IPS DF 6.9 (cell line): ENCODE measurements at regions not wholly inside any gene's neighbourhood (a gene's known extent, or its start where the extent isn't known, plus 50 kb on each side); places are given as distances from the start of the nearest gene placed in this dataset.

Source experiments
- DNase-seq: peaks from one replicate; pipeline ENCODE4 v3.0.0-alpha.2; 2013; ENCODE audit warnings: low read depth, low spot score
- H3K27ac ChIP-seq: one replicate; pipeline ENCODE4 v1.5.1; 2013; ENCODE audit warnings: low read length, control low read depth
- H3K27me3 ChIP-seq: 2 replicates; pipeline ENCODE4 v1.6.1; 2013; ENCODE audit warnings: mild to moderate bottlenecking, low read length; ENCODE audit not compliant: control insufficient read depth, insufficient read depth
- H3K36me3 ChIP-seq: 2 replicates; pipeline ENCODE4 v1.6.1; 2013; ENCODE audit warnings: low read length; ENCODE audit not compliant: control insufficient read depth, insufficient read depth
- H3K4me1 ChIP-seq: 2 replicates; pipeline ENCODE4 v1.6.1; 2013; ENCODE audit warnings: low read length; ENCODE audit not compliant: control insufficient read depth, insufficient read depth
- H3K4me3 ChIP-seq: 2 replicates; pipeline ENCODE4 v1.5.1; 2013; ENCODE audit warnings: mild to moderate bottlenecking, low read length
- H3K9me3 ChIP-seq: 2 replicates; pipeline ENCODE4 v1.6.1; 2013; ENCODE audit warnings: low read length, inconsistent platforms; ENCODE audit not compliant: control insufficient read depth, insufficient read depth
- WGBS: extraction: QIAGEN DNeasy Blood & Tissue Kit; methylation state at CpG from one replicate; pipeline ENCODE4 v1.1.7; 2013; ENCODE audit warnings: mixed read lengths, missing lambda C conversion rate; ENCODE audit not compliant: insufficient read length, insufficient coverage; 5-methylcytosine and 5-hydroxymethylcytosine counted together

DNA sequence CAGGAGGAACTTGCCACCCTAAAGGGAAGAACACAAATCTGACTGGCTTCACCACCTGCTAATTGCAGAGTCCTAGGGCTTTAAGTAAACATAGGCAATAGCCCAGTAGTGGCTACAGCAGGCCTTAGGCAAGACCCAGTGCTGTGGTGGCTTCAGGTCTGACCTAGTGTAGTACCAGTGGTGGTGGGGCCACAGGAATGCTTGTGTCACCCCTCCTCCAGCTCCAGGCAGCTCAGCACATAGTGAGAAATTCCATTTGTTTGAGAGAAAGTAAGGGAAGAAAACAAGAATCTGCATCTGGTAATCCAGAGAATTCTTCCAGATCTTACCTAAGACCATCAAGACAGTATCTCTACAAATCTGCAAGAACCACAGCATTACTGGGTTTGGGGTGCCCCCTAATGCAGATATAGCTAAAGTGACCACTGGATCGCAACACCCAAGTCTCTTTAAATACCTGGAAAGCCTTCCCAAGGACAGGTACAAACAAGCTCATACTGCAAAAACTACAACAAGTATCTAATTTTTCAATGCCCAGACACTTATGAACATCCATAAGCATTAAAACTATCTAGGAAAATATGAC is 102.6 kb upstream of the TRPM3 start:
- H3K4me3 ChIP-seq: no peak overlapping the region
- no peak for DNase-seq
- H3K4me1 ChIP-seq: peaks cover 2% of the 10 kb centered on the region; the same call in 1 of the 2 replicates
- no peaks in the 10 kb centered on the region for H3K9me3 ChIP-seq
- no peaks in the 10 kb centered on the region for H3K27me3 ChIP-seq
- no CpG with 5 or more reads among the region's 1 CpG for WGBS
- H3K27ac ChIP-seq: no peak overlapping the region
- no peaks in the 10 kb centered on the region for H3K36me3 ChIP-seq

- Histone ChIP-seq H3K27me3 (no peaks in the 10 kb centered on the region), H3K4me1 (peaks cover 2% of the 10 kb centered on the region; the same call in 1 of the 2 replicates), H3K36me3 (no peaks in the 10 kb centered on the region), H3K9me3 (no peaks in the 10 kb centered on the region), H3K4me3 (no peak overlapping the region), H3K27ac (no peak overlapping the region)
- no CpG with 5 or more reads among the region's 4 CpGs for WGBS
- DNase-seq: no peak
These were observed 97.4 kb upstream of the TRPM3 start for GRCh38 chr9:71218774-71219173.

GRCh38 chr9:71213633-71214032 is 92.2 kb upstream of the TRPM3 start:
- H3K27me3 ChIP-seq: no peaks in the 10 kb centered on the region
- no peaks in the 10 kb centered on the region for H3K9me3 ChIP-seq
- no peak overlapping the region for H3K27ac ChIP-seq
- H3K36me3 ChIP-seq: no peaks in the 10 kb centered on the region
- peaks cover 2% of the 10 kb centered on the region; the same call in 1 of the 2 replicates for H3K4me1 ChIP-seq
- H3K4me3 ChIP-seq: no peak overlapping the region
- no peak for DNase-seq

DNA sequence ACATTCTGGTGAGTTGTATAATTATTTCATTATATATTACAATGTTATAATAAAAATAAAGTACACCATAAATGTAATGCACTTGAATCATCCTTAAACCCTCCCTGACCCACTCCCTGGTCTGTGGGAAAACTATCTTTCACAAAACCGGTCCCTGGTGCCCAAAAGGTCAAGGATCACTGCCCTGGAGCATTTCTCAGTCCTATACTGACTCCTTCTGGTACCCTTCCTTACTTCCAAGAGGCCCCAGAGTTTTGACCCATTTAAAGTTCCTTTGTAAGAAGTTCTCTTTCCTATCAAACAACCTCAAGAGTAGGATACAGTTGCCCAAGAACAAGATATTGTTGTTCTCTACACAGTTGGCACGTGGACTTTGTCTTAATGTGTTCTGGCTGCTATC is 88.9 kb upstream of the TRPM3 start:
- Histone ChIP-seq H3K27ac (no peak overlapping the region), H3K9me3 (no peaks in the 10 kb centered on the region), H3K4me1 (no peaks in the 10 kb centered on the region), H3K27me3 (no peaks in the 10 kb centered on the region), H3K36me3 (no peaks in the 10 kb centered on the region), H3K4me3 (no peak overlapping the region)
- no peak for DNase-seq
- WGBS: no CpG with 5 or more reads among the region's 2 CpGs

- no peak for DNase-seq
- WGBS: no CpG with 5 or more reads among the region's 7 CpGs
- no peaks in the 10 kb centered on the region for H3K4me1 ChIP-seq
- no peaks in the 10 kb centered on the region for H3K36me3 ChIP-seq
- no peak overlapping the region for H3K27ac ChIP-seq
- H3K9me3 ChIP-seq: no peaks in the 10 kb centered on the region
- no peak overlapping the region for H3K4me3 ChIP-seq
- H3K27me3 ChIP-seq: no peaks in the 10 kb centered on the region
These were observed 88.5 kb upstream of the TRPM3 start for GRCh38 chr9:71209890-71210289.

- no peaks in the 10 kb centered on the region for H3K4me1 ChIP-seq
- H3K9me3 ChIP-seq: no peaks in the 10 kb centered on the region
- H3K4me3 ChIP-seq: no peak overlapping the region
These were observed 81.5 kb upstream of the TRPM3 start for GRCh38 chr9:71202931-71203330.

GRCh38 chr9:71191708-71192107 is 70.3 kb upstream of the TRPM3 start:
- no CpG with 5 or more reads among the region's 3 CpGs for WGBS
- Histone ChIP-seq H3K27me3 (no peaks in the 10 kb centered on the region), H3K9me3 (no peaks in the 10 kb centered on the region), H3K4me1 (no peaks in the 10 kb centered on the region), H3K36me3 (no peaks in the 10 kb centered on the region), H3K27ac (no peak overlapping the region), H3K4me3 (no peak overlapping the region)
- no peak for DNase-seq

More at GRCh38 chr9:71202931-71203330, 81.5 kb upstream of the TRPM3 start:
- Histone ChIP-seq H3K36me3 (no peaks in the 10 kb centered on the region), H3K27me3 (no peaks in the 10 kb centered on the region), H3K27ac (no peak overlapping the region)
- DNase-seq: no peak

DNA sequence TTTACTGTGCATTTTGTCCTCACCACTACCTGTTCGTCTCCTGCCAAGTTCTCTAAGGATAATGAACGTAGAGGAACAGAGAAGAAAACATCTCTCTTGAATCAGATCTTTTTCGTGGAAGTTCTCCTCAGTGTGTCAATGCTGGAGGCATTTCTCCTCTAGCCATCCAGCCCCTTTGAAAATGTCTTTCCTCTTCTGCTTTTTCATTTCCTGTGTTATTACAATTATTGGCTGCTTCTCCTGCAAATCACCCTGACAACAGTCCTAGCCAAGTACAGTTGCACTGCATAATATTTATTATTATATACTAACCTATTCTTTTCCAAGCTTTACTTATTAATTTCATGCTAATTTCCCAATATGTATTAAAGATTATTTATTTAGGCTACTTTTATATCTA is 61.8 kb upstream of the TRPM3 start:
- Histone ChIP-seq H3K27ac (no peak overlapping the region), H3K4me1 (no peaks in the 10 kb centered on the region), H3K36me3 (no peaks in the 10 kb centered on the region), H3K27me3 (no peaks in the 10 kb centered on the region; the same call in 1 of the 2 replicates), H3K4me3 (no peak overlapping the region), H3K9me3 (no peaks in the 10 kb centered on the region)
- no peak for DNase-seq
- WGBS: no CpG with 5 or more reads among the region's 3 CpGs

GRCh38 chr9:71179183-71179582 is 57.8 kb upstream of the TRPM3 start:
- no peaks in the 10 kb centered on the region for H3K36me3 ChIP-seq
- no CpG with 5 or more reads among the region's 3 CpGs for WGBS
- no peaks in the 10 kb centered on the region; the same call in 1 of the 2 replicates for H3K27me3 ChIP-seq
- peaks cover 2% of the 10 kb centered on the region; the same call in 1 of the 2 replicates for H3K4me1 ChIP-seq
- DNase-seq: no peak
- no peak overlapping the region for H3K4me3 ChIP-seq
- no peak overlapping the region for H3K27ac ChIP-seq
- H3K9me3 ChIP-seq: no peaks in the 10 kb centered on the region

GRCh38 chr9:71177901-71178300 is 56.5 kb upstream of the TRPM3 start:
- H3K4me3 ChIP-seq: no peak overlapping the region
- H3K4me1 ChIP-seq: peaks cover 2% of the 10 kb centered on the region; the same call in 1 of the 2 replicates
- H3K36me3 ChIP-seq: no peaks in the 10 kb centered on the region
- no peaks in the 10 kb centered on the region for H3K9me3 ChIP-seq
- no CpG with 5 or more reads among the region's 3 CpGs for WGBS
- no peaks in the 10 kb centered on the region; the same call in 1 of the 2 replicates for H3K27me3 ChIP-seq
- no peak overlapping the region for H3K27ac ChIP-seq
- DNase-seq: no peak

- no CpG with 5 or more reads among the region's 9 CpGs for WGBS
- Histone ChIP-seq H3K27me3 (no peaks in the 10 kb centered on the region), H3K4me1 (no peaks in the 10 kb centered on the region), H3K36me3 (no peaks in the 10 kb centered on the region), H3K9me3 (no peaks in the 10 kb centered on the region), H3K4me3 (no peak overlapping the region), H3K27ac (no peak overlapping the region)
- no peak for DNase-seq
These were observed 50.1 kb upstream of the TRPM3 start for GRCh38 chr9:71171517-71171916.
